Panc1 (cell line): ENCODE measurements at regions not wholly inside any gene's neighbourhood (a gene's known extent, or its start where the extent isn't known, plus 50 kb on each side); places are given as distances from the start of the nearest gene placed in this dataset.

Experiments
- ATAC-seq: fragments of 200-7000 bp; cut with Tn5 transposase; 2 replicates; pipeline ENCODE4 v1.9.1; 2020; ENCODE audit warnings: mild to moderate bottlenecking, moderate library complexity
- BruUV-seq: library from RNA; stranded (reverse); fragments of 400-500 nt; replicated peaks from 2 replicates; lab custom pipeline; 2021; lab: Mats Ljungman, UMichigan
- CTCF ChIA-PET: fragments of 300-600 bp; sonication (Branson Sonifier 250); formaldehyde crosslinking; loops from one replicate; lab custom pipeline; 2022; ENCODE audit warnings: antibody characterized with exemption; lab: Charles Lee
- POLR2A ChIA-PET: fragments of 300-600 bp; sonication (Branson Sonifier 250); formaldehyde crosslinking; loops from one replicate; lab custom pipeline; 2022; ENCODE audit warnings: antibody characterized with exemption; lab: Charles Lee
- DNase-seq: peaks from one replicate; pipeline ENCODE4 v3.0.0-alpha.2; 2010; ENCODE audit warnings: low read depth, low spot score
- H3K27ac ChIP-seq: 2 replicates; pipeline ENCODE4 v1.5.1; 2011; ENCODE audit warnings: mild to moderate bottlenecking, low read length, inconsistent platforms
- H3K27me3 ChIP-seq: fragments of 200-500 bp; sonication (Bioruptor generic); 2 replicates; pipeline ENCODE4 v1.6.0; 2014; ENCODE audit warnings: low read length, inconsistent platforms; ENCODE audit not compliant: control insufficient read depth, insufficient read depth
- H3K36me3 ChIP-seq: fragments of 200-500 bp; sonication (Bioruptor generic); 2 replicates; pipeline ENCODE4 v1.5.1; 2014; ENCODE audit warnings: inconsistent platforms, mild to moderate bottlenecking, low read length, moderate library complexity; ENCODE audit not compliant: control insufficient read depth, insufficient read depth
- H3K4me1 ChIP-seq: 2 replicates; pipeline ENCODE4 v1.5.1; 2011; ENCODE audit warnings: inconsistent platforms, mild to moderate bottlenecking, low read length, moderate library complexity; ENCODE audit not compliant: control insufficient read depth, insufficient read depth
- H3K4me3 ChIP-seq, 2 experiments: 2 replicates each; pipeline ENCODE4 v1.5.1; 2011 to 2012; ENCODE audit warnings: low read depth in 2 of 2, low read length in 2 of 2, mild to moderate bottlenecking in 2 of 2, inconsistent platforms in 1 of 2, moderate library complexity in 1 of 2
- H3K9me3 ChIP-seq: fragments of 200-500 bp; sonication (Bioruptor generic); 2 replicates; pipeline ENCODE4 v1.5.1; 2014; ENCODE audit warnings: low read depth, mild to moderate bottlenecking, inconsistent platforms, low read length, moderate library complexity; ENCODE audit not compliant: control insufficient read depth, insufficient read depth
- POLR2AphosphoS5 ChIP-seq: IDR thresholded peaks from 2 replicates; pipeline ENCODE4 v1.6.1; 2012; ENCODE audit warnings: mild to moderate bottlenecking, low read depth, low read length, moderate library complexity
- SIN3A ChIP-seq: IDR thresholded peaks from 2 replicates; pipeline ENCODE4 v1.6.1; 2012; ENCODE audit warnings: low read depth, mild to moderate bottlenecking, low read length, moderate library complexity, borderline replicate concordance; ENCODE audit not compliant: insufficient read depth
- TCF7L2 ChIP-seq: IDR thresholded peaks from 2 replicates; pipeline ENCODE4 v1.6.1; 2011; ENCODE audit warnings: mild to moderate bottlenecking, low read depth, low read length, inconsistent platforms
- in situ Hi-C: cut with HindIII; loops from 2 replicates; pipeline ENCODE4 v1.10.0; 2016; ENCODE audit warnings: low sequenced_read_pairs, low pct_unique_long_range_greater_than_20kb
- intact Hi-C: fragments of 100-400 bp; cut with micrococcal nuclease; formaldehyde crosslinking; loops from one replicate; pipeline ENCODE4 v1.10.0; 2022; ENCODE audit not compliant: unreplicated experiment
- TF ChIP-seq, protein P1 (sequence below), 2 experiments: IDR thresholded peaks; 2 replicates each; pipeline ENCODE4 v1.6.1; 2011 to 2012; ENCODE audit warnings: low read depth in 2 of 2, control low read depth in 1 of 2, low read length in 1 of 2, mild to moderate bottlenecking in 1 of 2, moderate library complexity in 1 of 2; ENCODE audit not compliant: insufficient read depth in 1 of 2
- TF ChIP-seq, protein P2 (sequence below): fragments of 450-650 bp; IDR thresholded peaks from 2 replicates; pipeline ENCODE4 v1.5.1; 2017; ENCODE audit warnings: mild to moderate bottlenecking

DNA sequence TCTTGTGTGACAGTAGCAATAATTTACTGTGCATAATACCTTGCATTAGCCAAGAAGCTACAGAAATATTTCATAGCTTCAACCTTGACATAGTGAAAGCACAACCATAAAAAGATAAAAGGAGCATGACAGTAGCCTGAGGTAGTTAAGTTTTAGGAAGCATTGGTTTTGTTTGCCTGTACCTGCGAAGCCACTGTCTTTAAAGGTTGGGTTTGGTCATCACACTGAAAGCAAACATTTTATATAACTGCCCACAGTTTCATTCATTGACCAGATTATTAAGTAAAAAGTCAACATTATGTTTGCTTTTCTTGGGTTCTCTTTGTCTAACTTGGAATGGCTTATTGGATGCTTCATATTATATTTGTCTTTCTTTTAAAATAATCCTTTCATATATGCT is 450.1 kb upstream of the IL12A start:
- no TSS peak for BruUV-seq
- Histone ChIP-seq H3K9me3 (no peaks in the 10 kb centered on the region), H3K27ac (no peak overlapping the region), H3K4me3 (no peak overlapping the region), H3K27me3 (no peaks in the 10 kb centered on the region), H3K4me1 (no peaks in the 10 kb centered on the region), H3K36me3 (no peaks in the 10 kb centered on the region)
- TF ChIP-seq SIN3A, result no peak
- TF ChIP-seq, protein P1, sequence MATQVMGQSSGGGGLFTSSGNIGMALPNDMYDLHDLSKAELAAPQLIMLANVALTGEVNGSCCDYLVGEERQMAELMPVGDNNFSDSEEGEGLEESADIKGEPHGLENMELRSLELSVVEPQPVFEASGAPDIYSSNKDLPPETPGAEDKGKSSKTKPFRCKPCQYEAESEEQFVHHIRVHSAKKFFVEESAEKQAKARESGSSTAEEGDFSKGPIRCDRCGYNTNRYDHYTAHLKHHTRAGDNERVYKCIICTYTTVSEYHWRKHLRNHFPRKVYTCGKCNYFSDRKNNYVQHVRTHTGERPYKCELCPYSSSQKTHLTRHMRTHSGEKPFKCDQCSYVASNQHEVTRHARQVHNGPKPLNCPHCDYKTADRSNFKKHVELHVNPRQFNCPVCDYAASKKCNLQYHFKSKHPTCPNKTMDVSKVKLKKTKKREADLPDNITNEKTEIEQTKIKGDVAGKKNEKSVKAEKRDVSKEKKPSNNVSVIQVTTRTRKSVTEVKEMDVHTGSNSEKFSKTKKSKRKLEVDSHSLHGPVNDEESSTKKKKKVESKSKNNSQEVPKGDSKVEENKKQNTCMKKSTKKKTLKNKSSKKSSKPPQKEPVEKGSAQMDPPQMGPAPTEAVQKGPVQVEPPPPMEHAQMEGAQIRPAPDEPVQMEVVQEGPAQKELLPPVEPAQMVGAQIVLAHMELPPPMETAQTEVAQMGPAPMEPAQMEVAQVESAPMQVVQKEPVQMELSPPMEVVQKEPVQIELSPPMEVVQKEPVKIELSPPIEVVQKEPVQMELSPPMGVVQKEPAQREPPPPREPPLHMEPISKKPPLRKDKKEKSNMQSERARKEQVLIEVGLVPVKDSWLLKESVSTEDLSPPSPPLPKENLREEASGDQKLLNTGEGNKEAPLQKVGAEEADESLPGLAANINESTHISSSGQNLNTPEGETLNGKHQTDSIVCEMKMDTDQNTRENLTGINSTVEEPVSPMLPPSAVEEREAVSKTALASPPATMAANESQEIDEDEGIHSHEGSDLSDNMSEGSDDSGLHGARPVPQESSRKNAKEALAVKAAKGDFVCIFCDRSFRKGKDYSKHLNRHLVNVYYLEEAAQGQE (IDR thresholded peaks at IDR 0.05; ENCODE audit: insufficient read depth in 1 of 2, low read depth in 2 of 2, low read length in 1 of 2), result no peak
- no peak for TF ChIP-seq POLR2AphosphoS5
- no peak for TF ChIP-seq TCF7L2
- TF ChIP-seq, protein P2, sequence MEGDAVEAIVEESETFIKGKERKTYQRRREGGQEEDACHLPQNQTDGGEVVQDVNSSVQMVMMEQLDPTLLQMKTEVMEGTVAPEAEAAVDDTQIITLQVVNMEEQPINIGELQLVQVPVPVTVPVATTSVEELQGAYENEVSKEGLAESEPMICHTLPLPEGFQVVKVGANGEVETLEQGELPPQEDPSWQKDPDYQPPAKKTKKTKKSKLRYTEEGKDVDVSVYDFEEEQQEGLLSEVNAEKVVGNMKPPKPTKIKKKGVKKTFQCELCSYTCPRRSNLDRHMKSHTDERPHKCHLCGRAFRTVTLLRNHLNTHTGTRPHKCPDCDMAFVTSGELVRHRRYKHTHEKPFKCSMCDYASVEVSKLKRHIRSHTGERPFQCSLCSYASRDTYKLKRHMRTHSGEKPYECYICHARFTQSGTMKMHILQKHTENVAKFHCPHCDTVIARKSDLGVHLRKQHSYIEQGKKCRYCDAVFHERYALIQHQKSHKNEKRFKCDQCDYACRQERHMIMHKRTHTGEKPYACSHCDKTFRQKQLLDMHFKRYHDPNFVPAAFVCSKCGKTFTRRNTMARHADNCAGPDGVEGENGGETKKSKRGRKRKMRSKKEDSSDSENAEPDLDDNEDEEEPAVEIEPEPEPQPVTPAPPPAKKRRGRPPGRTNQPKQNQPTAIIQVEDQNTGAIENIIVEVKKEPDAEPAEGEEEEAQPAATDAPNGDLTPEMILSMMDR, result no peak
- ATAC-seq, result no peak
- in situ Hi-C loops (no loop called here), intact Hi-C loops (no loop called here)
- ChIA-PET CTCF (interaction anchor here (0.6 kb wide), 1 partner anchor 48 kb away, joined by 3 read pairs; no protein-coding TSS in a partner anchor), POLR2A (no interaction called here)
- DNase-seq, result no peak

GRCh38 chr3:159540882-159541495 is 447.6 kb upstream of the IL12A start:
- ATAC-seq (no peak), DNase-seq (no peak)
- no peaks in the 10 kb centered on the region for H3K4me1 ChIP-seq
- in situ Hi-C loops, result no loop called here
- H3K9me3 ChIP-seq, result no peaks in the 10 kb centered on the region
- CTCF ChIA-PET, result no interaction called here
- H3K27ac ChIP-seq, result no peak overlapping the region
- POLR2A ChIA-PET, result no interaction called here
- intact Hi-C loops, result no loop called here
- TF ChIP-seq, protein P2, result no peak
- no peak for TF ChIP-seq TCF7L2
- TF ChIP-seq, protein P1 (IDR thresholded peaks at IDR 0.05; ENCODE audit: insufficient read depth in 1 of 2, low read depth in 2 of 2, low read length in 1 of 2), result no peak
- TF ChIP-seq SIN3A, result no peak
- TF ChIP-seq POLR2AphosphoS5, result no peak
- no peaks in the 10 kb centered on the region for H3K36me3 ChIP-seq
- H3K4me3 ChIP-seq, result no peak overlapping the region
- no peaks in the 10 kb centered on the region for H3K27me3 ChIP-seq
- no TSS peak for BruUV-seq
